KOPT-K1 (cell line): ENCODE measurements at regions not wholly inside any gene's neighbourhood (a gene's known extent, or its start where the extent isn't known, plus 50 kb on each side); places are given as distances from the start of the nearest gene placed in this dataset.

Experiments
- H3K27ac ChIP-seq: fragments of 200-600 bp; sonication (generic); 2 replicates; pipeline ENCODE4 v1.5.1; 2016; ENCODE audit warnings: antibody characterized with exemption, mild to moderate bottlenecking, low read depth, low read length; ENCODE audit not compliant: poor library complexity, severe bottlenecking
- H3K36me3 ChIP-seq: fragments of 200-600 bp; sonication (generic); 2 replicates; pipeline ENCODE4 v1.5.1; 2017; ENCODE audit warnings: antibody characterized with exemption, mild to moderate bottlenecking, low read length, moderate library complexity; ENCODE audit not compliant: insufficient read depth
- H3K9me3 ChIP-seq: fragments of 200-600 bp; sonication (generic); 2 replicates; pipeline ENCODE4 v1.5.1; 2017; ENCODE audit warnings: antibody characterized with exemption, low read length, mild to moderate bottlenecking; ENCODE audit not compliant: insufficient read depth, poor library complexity, severe bottlenecking

GRCh38 chr15:94080416-94080815, 150.9 kb upstream of the MCTP2 start:
- Histone ChIP-seq H3K9me3 (no peaks in the 10 kb centered on the region), H3K27ac (no peak overlapping the region), H3K36me3 (no peaks in the 10 kb centered on the region)

DNA sequence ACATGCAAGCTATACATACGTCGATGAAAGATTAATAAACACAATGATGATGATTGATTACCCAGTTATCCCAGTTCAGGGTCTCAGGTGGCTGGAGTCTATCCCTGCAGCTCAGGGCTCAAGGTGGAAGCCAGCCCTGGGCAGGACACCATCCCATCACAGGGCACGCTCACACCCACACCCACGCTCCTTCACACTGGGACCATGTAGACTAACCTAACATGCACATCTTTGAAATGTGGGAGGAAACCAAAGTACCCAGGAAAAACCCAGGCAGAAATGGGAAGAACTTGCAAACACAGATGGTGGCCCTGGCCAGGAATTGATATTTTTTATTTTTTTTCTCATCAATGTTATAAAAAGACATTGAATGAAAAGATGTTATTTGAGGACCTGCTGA, 151.4 kb upstream of the MCTP2 start:
- Histone ChIP-seq H3K27ac (no peak overlapping the region), H3K9me3 (no peaks in the 10 kb centered on the region), H3K36me3 (no peaks in the 10 kb centered on the region)

GRCh38 chr15:94079459-94079858, 151.9 kb upstream of the MCTP2 start:
- H3K36me3 ChIP-seq: no peaks in the 10 kb centered on the region
- no peak overlapping the region for H3K27ac ChIP-seq
- no peaks in the 10 kb centered on the region for H3K9me3 ChIP-seq

- H3K27ac ChIP-seq: no peak overlapping the region
- H3K9me3 ChIP-seq: no peaks in the 10 kb centered on the region
- H3K36me3 ChIP-seq: no peaks in the 10 kb centered on the region
Observed at GRCh38 chr15:94077938-94078337, 153.4 kb upstream of the MCTP2 start.

DNA sequence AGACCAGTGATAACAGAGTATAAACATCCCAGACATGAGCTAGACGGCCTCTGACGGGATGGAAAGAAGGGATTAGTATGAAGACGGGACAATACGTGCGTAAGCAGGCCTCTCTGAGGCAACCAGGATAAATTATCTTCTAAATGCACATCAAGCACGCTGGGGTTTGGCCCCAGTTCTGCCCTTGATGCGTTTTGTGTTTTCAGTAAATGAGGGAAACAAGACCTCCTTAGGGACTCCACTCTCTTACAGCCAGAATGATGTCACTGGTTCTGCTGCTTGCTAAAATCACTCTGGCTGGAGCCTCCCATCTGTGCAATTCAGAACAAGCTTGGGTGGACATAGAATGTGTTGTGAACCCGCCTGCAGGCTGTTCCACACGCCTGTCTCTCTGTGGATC, 156.0 kb upstream of the MCTP2 start:
- Histone ChIP-seq H3K27ac (no peak overlapping the region), H3K36me3 (no peaks in the 10 kb centered on the region), H3K9me3 (no peaks in the 10 kb centered on the region)

DNA sequence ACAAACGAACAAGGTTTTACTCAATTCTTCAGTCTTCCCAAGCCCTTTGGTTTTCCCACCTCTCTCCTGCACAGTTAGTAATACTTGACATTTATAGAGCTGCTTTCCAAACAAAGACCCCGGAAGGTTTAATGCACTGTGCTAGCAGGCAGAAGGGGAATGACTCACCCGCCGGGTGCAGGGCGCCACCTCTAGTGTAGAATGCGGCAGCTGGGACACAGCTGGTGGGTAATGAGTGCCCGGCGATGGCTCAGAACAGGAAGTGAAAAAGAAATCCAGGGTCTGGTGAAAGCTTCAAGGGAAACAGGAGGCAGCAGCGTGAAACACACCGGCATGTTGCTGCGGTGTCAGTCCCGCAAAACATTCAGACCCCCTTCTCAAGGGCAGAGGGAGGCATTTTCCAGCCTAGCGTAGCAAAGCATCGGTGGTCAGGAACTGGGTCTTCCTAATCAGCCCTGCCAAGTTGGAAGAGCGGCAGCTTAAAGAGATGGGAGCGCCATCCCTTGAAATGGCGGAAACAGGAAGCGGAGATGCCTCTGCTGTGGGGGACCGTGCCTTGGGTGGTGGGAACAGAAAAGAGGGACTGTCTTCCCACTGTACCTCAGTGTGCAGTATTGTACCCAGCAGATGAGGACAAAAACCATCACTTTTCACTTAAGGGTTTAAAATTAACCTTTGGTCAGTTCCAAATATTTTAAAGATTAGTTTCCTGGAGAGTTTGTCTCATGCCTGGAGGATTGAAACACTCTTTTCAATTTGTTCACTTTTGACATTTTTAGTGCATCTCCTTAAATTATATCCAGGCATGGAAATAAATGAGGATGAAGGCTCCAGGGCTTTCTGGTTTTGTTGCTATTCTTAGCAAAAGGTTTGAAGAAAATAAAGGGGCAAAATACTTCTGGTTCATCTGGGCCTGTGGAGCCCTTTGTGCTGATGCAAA, 160.7 kb upstream of the MCTP2 start:
- no peaks in the 10 kb centered on the region for H3K36me3 ChIP-seq
- H3K27ac ChIP-seq: no peak overlapping the region
- H3K9me3 ChIP-seq: no peaks in the 10 kb centered on the region

DNA sequence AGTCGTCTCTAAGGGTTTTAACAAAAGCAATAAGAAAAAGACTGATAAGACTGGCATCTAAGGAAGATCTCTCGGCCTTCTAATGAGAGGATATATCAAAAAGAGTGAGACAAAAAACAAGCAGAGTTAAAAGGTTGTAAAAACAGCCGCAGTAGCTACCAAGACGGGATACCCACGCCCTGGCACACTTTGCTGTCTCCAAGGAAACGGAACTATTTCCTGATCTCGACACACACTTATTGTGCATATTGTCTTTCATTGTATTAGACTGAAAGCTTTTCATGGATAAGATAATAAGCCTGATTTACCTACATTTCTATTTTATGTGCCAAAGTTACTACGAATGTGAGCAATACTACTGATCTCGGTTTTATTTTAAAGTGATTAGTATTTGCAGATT, 161.5 kb upstream of the MCTP2 start:
- Histone ChIP-seq H3K9me3 (no peaks in the 10 kb centered on the region), H3K36me3 (no peaks in the 10 kb centered on the region), H3K27ac (no peak overlapping the region)

GRCh38 chr15:94066811-94067210, 164.6 kb upstream of the MCTP2 start:
- Histone ChIP-seq H3K27ac (no peak overlapping the region), H3K36me3 (no peaks in the 10 kb centered on the region), H3K9me3 (no peaks in the 10 kb centered on the region)

GRCh38 chr15:94066046-94066445, 165.3 kb upstream of the MCTP2 start:
- no peak overlapping the region for H3K27ac ChIP-seq
- no peaks in the 10 kb centered on the region for H3K9me3 ChIP-seq
- no peaks in the 10 kb centered on the region for H3K36me3 ChIP-seq

DNA sequence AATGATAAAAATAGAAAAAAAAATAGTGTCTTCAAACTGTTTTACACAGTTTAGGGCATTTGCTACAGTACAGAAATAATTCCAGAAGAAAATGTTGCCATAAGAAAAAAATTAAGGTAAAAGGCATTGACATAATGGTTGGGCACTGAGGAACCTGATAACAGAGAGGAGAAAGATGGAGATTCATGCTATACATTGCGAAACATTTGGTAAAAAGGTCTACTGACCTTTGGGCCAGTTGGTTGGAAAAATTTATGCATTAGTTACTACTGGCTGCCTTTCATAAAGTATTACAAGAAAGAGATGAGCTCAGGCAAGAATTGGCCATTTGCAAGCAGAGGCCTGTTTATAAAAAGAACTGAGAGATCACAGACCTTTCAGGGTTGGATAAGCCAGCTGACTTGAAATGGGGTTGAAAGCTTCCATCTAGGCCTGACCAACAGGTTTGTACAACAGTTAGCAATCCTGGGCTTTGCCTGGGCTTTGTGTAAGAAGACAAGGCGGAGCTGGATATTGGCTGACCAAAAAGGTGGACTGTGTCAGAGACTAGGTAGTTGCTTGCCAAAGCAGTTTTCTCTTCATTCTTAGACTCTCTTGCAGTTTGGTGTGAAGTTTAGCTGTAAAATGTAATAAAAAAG, 166.6 kb upstream of the MCTP2 start:
- Histone ChIP-seq H3K36me3 (no peaks in the 10 kb centered on the region), H3K9me3 (no peaks in the 10 kb centered on the region), H3K27ac (no peak overlapping the region)

- no peaks in the 10 kb centered on the region for H3K9me3 ChIP-seq
- H3K27ac ChIP-seq: no peak overlapping the region
- no peaks in the 10 kb centered on the region for H3K36me3 ChIP-seq
Observed at GRCh38 chr15:94061041-94061440, 170.3 kb upstream of the MCTP2 start.

GRCh38 chr15:94059013-94059587, 172.3 kb upstream of the MCTP2 start:
- Histone ChIP-seq H3K27ac (no peak overlapping the region), H3K9me3 (no peaks in the 10 kb centered on the region)

DNA sequence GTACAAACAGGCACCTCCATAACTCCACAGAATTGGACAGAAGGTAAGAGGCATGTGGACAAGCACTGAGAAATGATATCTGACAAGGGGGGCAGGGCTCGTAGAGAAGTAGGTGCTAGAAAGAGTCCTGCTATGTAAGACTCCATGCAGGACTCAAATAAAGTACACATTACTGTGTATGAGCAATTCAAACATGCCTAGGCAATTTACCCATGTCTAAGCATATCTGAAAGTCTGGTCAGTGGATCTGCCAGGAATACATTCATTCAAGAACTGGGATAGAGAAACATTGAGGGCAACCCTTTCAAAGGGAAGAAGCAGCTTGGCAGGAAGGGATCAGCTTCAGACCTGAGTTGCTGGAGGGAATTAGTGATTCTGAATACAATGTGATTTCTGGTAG, 174.1 kb upstream of the MCTP2 start:
- no peaks in the 10 kb centered on the region for H3K9me3 ChIP-seq
- no peaks in the 10 kb centered on the region for H3K36me3 ChIP-seq
- no peak overlapping the region for H3K27ac ChIP-seq

More at GRCh38 chr15:94059013-94059587, 172.3 kb upstream of the MCTP2 start:
- no peaks in the 10 kb centered on the region for H3K36me3 ChIP-seq

DNA sequence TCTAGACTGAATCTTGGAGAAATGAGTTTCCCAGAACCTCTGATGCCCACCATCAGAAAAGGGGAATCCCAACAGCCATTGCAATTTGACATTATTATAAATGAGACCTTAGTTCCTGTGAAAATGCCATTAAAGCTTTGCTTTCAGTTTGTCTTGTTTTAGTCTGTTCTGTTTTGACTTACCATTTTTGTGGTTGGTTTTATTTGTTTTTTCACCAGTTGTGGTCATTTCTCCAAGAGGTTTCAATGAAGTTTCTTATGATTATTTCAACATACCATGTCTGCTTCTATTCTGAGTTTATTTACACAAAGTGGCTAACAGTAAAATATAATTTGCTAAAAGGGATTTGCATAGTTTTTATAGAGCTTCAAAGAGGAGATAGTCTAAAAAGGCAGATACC, 175.0 kb upstream of the MCTP2 start:
- Histone ChIP-seq H3K36me3 (no peaks in the 10 kb centered on the region), H3K27ac (no peak overlapping the region), H3K9me3 (no peaks in the 10 kb centered on the region)

DNA sequence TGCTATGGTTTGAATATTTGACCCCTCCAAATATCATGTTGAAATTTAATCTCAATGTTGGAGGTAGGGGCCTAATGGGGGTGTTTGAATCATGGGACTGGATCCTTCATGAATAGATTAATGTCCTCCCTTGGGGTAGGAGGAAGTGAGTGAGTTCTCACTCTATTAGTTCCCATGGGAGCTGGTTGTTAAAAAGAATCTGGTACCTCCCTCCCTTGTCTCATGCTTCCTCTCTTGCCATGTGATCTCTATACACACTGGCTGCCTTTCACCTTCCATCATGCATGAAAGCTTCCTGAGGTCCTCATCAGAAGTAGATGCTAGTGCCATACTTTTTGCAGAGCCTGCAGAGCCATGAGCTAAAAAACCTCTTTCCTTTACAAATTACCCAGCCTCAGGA, 177.7 kb upstream of the MCTP2 start:
- Histone ChIP-seq H3K27ac (no peak overlapping the region), H3K36me3 (no peaks in the 10 kb centered on the region), H3K9me3 (no peaks in the 10 kb centered on the region)
